OCI-LY7 (cell line): ENCODE measurements at regions not wholly inside any gene's neighbourhood (a gene's known extent, or its start where the extent isn't known, plus 50 kb on each side); places are given as distances from the start of the nearest gene placed in this dataset.

Experiments
- CTCF ChIP-seq: fragments of 200-600 bp; sonication (generic); conservative IDR thresholded peaks from 2 replicates; pipeline ENCODE4 v1.5.1; 2014; ENCODE audit warnings: mild to moderate bottlenecking, antibody characterized with exemption, low read length, moderate library complexity, mixed read lengths
- EZH2phosphoT487 ChIP-seq: fragments of 200-600 bp; sonication (generic); IDR thresholded peaks from 2 replicates; pipeline ENCODE4 v1.6.1; 2018; ENCODE audit warnings: low read depth, borderline replicate concordance, mild to moderate bottlenecking, mixed run types, antibody characterized with exemption, low read length, moderate library complexity, mixed read lengths

GRCh38 chr6:37759221-37760144, 60.0 kb upstream of the ZFAND3 start:
- no peak for TF ChIP-seq CTCF
- no peak for TF ChIP-seq EZH2phosphoT487
